ENCODE measurements at regions not wholly inside any gene's neighbourhood (a gene's known extent, or its start where the extent isn't known, plus 50 kb on each side); places are given as distances from the start of the nearest gene placed in this dataset.

GRCh38 chr9:88664773-88665172 is 129.8 kb downstream of the NXNL2 start:
- TF ChIP-seq, protein P1, sequence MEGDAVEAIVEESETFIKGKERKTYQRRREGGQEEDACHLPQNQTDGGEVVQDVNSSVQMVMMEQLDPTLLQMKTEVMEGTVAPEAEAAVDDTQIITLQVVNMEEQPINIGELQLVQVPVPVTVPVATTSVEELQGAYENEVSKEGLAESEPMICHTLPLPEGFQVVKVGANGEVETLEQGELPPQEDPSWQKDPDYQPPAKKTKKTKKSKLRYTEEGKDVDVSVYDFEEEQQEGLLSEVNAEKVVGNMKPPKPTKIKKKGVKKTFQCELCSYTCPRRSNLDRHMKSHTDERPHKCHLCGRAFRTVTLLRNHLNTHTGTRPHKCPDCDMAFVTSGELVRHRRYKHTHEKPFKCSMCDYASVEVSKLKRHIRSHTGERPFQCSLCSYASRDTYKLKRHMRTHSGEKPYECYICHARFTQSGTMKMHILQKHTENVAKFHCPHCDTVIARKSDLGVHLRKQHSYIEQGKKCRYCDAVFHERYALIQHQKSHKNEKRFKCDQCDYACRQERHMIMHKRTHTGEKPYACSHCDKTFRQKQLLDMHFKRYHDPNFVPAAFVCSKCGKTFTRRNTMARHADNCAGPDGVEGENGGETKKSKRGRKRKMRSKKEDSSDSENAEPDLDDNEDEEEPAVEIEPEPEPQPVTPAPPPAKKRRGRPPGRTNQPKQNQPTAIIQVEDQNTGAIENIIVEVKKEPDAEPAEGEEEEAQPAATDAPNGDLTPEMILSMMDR (IDR thresholded peaks at IDR 0.05): no peak
- TF ChIP-seq EP300 (IDR thresholded peaks at IDR 0.05): no peak
- no peak for TF ChIP-seq POLR2A (IDR thresholded peaks at IDR 0.05)
